Hypothalamus (tissue), 51 donors: ENCODE measurements at regions not wholly inside any gene's neighbourhood (a gene's known extent, or its start where the extent isn't known, plus 50 kb on each side); places are given as distances from the start of the nearest gene placed in this dataset.

Source experiments
- DNase-seq, 51 donors: peaks; one replicate each; lab custom pipeline; 2025; lab: John Stamatoyannopoulos, UW

GRCh38 chr20:50296450-50297375 is 106.1 kb downstream of the CEBPB start:
- DNase-seq, result no peak

DNA sequence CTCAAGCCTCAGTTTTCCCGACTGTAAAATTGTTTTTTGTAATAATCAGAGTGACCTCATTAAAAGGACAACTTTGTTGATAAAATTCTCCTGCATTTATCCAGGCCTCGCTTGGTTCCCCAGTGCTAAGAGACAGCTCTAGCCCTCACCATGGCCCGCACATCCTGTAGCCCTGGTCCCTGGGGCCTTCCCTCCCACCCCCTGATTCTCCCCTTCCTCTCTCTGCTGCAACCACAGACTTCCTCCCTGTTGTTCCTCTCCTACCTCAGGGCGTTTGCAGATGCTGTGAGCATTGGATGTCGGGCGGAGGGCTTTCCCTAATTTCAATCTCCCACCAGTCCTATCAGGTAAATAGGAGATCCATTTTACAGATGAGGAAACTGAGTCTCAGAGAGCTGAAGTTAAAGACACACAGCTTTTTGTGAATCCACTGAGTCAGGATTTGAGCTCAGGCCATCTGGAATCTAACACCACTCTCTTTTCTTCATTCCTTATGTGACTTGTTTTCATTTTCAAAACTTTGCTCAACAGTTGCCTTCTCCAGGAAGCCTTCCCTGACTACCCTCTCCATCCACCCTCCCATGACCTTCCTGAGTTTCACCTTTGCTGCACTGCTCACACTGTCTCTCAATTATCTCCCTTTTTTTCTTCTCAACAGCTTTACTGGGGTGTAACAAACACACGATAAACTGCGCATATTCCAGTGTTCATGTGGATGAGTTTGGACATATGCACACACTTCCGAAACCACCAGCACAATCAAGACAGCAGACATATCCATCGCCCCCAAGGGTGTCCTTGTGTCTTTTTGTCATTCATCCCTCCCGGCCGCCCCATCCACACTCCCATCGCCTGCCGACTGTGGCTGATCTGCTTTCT is 107.1 kb downstream of the CEBPB start:
- no peak for DNase-seq

GRCh38 chr20:50298554-50299324 is 108.1 kb downstream of the CEBPB start:
- DNase-seq, result no peak

DNA sequence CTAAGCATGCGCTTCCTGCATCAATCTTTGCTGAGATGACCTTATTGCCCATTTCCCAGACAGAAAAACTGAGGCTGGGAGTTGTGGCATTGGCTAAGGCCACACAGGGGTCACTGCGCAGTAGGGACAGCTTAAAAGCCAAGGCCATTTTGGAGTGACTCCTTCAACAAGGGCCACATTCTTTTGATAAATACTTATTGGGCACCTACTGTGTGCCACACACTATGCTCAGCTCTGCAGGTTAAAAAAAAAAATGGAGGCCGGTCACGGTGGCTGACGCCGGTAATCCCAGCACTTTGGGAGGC is 108.6 kb downstream of the CEBPB start:
- no peak for DNase-seq

- no peak for DNase-seq
Measured at GRCh38 chr20:50301165-50301564, 110.5 kb downstream of the CEBPB start.

DNA sequence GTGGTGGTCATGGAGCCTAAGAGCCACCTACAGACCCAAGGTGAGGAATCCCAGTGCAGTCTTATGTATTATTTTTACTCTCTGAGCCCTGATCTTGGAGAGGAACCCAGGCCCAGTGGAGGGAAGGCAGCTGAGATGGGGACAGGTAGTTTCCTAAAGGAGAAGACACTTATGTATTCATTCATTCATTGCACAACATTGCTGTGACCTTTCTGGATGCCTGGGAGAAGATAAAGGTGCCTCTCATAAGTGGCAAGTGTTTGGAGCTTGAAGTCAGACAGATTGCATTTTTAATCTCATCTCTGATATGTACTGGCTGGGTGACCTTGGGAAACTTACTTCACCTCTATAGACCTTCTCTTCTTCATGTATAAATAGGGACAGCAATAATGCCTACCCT is 111.1 kb downstream of the CEBPB start:
- DNase-seq, result no peak

DNA sequence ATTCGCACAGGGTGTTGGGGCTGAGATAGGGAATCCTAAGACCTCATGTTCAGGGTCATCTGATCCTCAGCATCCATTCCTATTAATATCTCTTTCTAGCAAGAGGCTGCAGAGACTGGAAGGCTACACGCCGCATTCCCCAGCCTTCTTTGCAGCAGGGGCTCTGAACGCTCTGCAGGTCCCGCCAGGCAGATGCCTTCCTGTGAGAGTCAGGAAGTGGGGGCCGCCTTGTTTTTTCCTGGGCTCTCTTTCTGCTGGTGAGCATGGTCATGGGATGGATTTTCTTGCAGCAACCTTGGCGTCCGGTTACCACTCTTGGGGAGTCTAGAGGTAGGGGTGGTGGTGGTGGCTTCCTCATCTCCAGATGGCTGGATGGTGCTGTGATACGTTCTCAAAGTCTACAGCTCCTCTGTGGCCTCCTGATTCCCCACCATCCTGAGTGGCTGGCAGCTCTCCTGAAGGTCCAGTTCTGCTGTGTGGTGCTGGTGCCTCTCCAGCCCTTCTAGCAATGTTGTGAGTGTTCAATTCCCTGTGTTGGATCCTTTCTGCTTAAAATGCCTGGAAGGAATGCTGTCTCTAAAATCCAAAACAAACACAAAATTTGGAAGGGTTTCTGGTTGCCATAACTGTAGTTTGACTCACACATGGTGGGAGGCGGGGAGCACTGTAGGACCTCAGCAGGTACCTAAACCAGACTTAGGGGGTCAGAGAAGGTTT is 111.9 kb downstream of the CEBPB start:
- no peak for DNase-seq

GRCh38 chr20:50303573-50304500 is 113.2 kb downstream of the CEBPB start:
- DNase-seq, result peak in 28 of 51 donors; percentile 10 to 61 (median 33)

DNA sequence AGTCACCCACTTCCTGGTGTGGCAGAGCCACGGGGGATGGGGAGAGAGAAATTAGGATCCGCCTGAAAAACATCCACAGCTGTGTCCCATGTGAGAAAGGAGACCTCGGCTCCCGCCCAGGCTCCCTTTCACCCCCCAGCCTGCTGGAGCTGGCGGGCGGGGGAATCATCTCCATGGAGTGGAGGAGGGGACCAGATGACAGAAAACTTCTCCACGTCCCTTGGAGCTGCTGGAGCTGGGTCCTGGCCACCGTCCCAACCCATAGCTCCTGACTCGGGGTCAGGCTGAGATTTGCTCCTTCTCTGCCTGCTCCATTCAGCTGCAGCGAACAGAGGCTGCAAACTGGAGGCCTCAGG is 113.8 kb downstream of the CEBPB start:
- DNase-seq, result peak in 1 of 51 donors; percentile 24

GRCh38 chr20:50304923-50305635 is 114.4 kb downstream of the CEBPB start:
- DNase-seq, result peak in 1 of 51 donors; percentile 29

- no peak for DNase-seq
Measured at GRCh38 chr20:50305636-50306477, 115.2 kb downstream of the CEBPB start.

GRCh38 chr20:50306478-50307423 is 116.1 kb downstream of the CEBPB start:
- DNase-seq, result no peak

DNA sequence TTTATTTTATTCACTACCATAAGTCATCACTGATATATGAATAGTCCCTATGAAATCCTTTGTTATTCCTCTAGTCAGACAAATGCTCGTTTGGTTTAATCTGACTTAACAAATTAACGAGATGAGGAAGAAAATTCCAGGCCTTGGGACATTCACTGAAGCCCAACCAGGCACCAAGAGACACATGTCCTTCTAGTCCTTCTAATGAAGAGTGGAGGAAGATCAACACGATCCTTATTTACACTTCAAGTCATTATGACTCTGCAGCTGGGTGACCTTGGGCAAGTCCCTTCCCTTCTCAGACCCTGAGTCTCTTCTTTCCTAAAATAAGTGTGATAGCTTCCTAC is 117.5 kb downstream of the CEBPB start:
- DNase-seq, result no peak

GRCh38 chr20:50308513-50309279 is 118.1 kb downstream of the CEBPB start:
- DNase-seq, result peak in 42 of 51 donors; percentile 23 to 89 (median 72)

GRCh38 chr20:50309280-50309763 is 118.7 kb downstream of the CEBPB start:
- DNase-seq, result no peak
